Body of pancreas (tissue), 4 donors: ENCODE measurements at regions not wholly inside any gene's neighbourhood (a gene's known extent, or its start where the extent isn't known, plus 50 kb on each side); places are given as distances from the start of the nearest gene placed in this dataset.
"Not testable (repeated sequence)": the region's sequence is repeated elsewhere in the genome, so short reads cannot be mapped to it uniquely, and the experiment has no call there.

Source experiments
- ATAC-seq: fragments of 150-250 bp; one replicate; pipeline ENCODE4 v1.9.1; 2016
- DNase-seq, 4 donors: peaks; one replicate each; pipeline ENCODE4 v3.0.0-alpha.2; 2019
- H3K27ac ChIP-seq, 4 donors: fragments of 200-600 bp; sonication (generic); 1 replicate in 3 of 4; 2 replicates in 1 of 4; pipeline versions ENCODE4 v1.5.1 to v1.6.1; 2016 to 2019; ENCODE audit warnings: mild to moderate bottlenecking in 1 of 4, mixed read lengths in 1 of 4, moderate library complexity in 1 of 4
- H3K27me3 ChIP-seq, 2 donors: fragments of 200-600 bp; sonication (generic); one replicate each; pipeline ENCODE4 v1.6.0; 2016; ENCODE audit warnings: mild to moderate bottlenecking in 1 of 2
- H3K36me3 ChIP-seq, 2 donors: fragments of 200-600 bp; sonication (generic); replicated peaks in 1 of 2; 2 replicates each; pipeline ENCODE4 v1.5.1; 2016; ENCODE audit warnings: low read depth in 2 of 2; ENCODE audit not compliant: insufficient read depth in 1 of 2
- H3K4me1 ChIP-seq: fragments of 200-600 bp; sonication (generic); one replicate; pipeline ENCODE4 v1.6.0; 2016
- H3K4me3 ChIP-seq, 2 donors: fragments of 200-600 bp; sonication (generic); 1 replicate in 1 of 2; 2 replicates in 1 of 2; pipeline ENCODE4 v1.5.1; 2016 to 2019
- H3K9me3 ChIP-seq, 3 donors: fragments of 200-600 bp; sonication (generic); 1 replicate in 2 of 3; 2 replicates in 1 of 3; pipeline ENCODE4 v1.5.1; 2016
- CTCF ChIP-seq, 7 experiments: fragments of 450-650 bp in 4 of 7; fragments of 200-600 bp in 3 of 7; sonication (generic) in 3 of 7; IDR thresholded peaks; one replicate each; pipeline ENCODE4 v1.5.1; 2016 to 2019; ENCODE audit warnings: antibody characterized with exemption in 7 of 7
- POLR2A ChIP-seq, 3 donors: fragments of 450-650 bp; IDR thresholded peaks; one replicate each; pipeline ENCODE4 v1.6.1; 2016; ENCODE audit warnings: antibody characterized with exemption in 3 of 3, mild to moderate bottlenecking in 2 of 3
- WGBS, 2 donors: methylation state at CpG; one replicate each; pipeline ENCODE4 v1.1.5; 2017; 5-methylcytosine and 5-hydroxymethylcytosine counted together
- intact Hi-C: fragments of 100-400 bp; cut with DNase I; formaldehyde crosslinking; loops from one replicate; pipeline ENCODE4 v1.15.1; 2023

- H3K27ac ChIP-seq: peak overlapping the region; percentile 73 to 85 (median 78)
- no peaks in the 10 kb centered on the region for H3K36me3 ChIP-seq
- ATAC-seq (no peak), DNase-seq (no peak)
- TF ChIP-seq CTCF (IDR thresholded peaks at IDR 0.05) (no peak), POLR2A (IDR thresholded peaks at IDR 0.05) (no peak)
- no peak overlapping the region for H3K4me3 ChIP-seq
- intact Hi-C loops: no loop called here
- WGBS, 2 donors: 75 to 94% methylated on average over 3 of the region's 3 CpGs
- peaks cover 31% of the 10 kb centered on the region for H3K4me1 ChIP-seq
- H3K27me3 ChIP-seq: no peaks in the 10 kb centered on the region
- no peaks in the 10 kb centered on the region for H3K9me3 ChIP-seq
These were observed 96.0 kb upstream of the ERRFI1 start for GRCh38 chr1:8122160-8122476.

DNA sequence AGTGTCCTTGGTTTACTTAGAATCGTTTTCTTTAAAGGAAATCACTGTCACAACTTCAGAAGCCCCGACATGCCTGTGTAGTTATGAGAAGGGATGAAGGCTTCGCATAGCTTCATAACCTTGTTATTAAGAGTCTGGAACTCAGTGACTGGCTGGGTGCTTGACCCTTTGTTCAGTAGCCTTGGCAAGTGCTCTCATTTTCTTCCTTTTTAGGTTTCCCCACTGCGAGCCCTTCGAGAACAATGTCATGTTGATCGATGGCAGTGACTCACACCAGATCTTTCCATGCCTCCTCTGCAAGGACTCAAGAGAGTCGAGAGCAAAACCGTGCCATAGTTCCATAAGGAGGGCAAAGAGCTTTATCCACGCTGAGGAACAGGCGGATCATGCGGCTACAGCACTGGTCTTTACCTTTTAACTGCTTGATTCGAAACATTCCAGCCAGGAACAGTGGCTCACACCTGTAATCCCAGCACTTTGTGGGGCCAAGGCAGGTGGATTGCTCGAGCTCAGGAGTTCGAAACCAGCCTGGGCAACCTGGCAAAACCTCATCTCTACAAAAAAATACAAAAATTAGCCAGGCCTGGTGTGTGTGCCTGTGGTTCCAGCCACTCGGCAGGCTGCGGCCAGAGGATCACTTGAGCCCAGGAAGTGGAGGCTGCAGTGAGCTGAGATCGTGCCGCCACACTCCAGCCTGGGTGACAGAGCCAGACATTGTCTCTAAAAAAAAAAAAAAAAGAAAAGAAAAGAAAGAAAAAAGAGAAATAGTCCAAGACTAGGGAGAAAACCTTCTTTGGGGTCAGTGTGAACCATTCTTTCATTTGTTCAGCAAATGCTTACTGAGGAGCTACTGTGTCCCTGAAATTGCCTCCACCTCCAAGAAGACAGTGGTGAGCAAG, 95.4 kb upstream of the ERRFI1 start:
- intact Hi-C loops: no loop called here
- 50 to 55% methylated on average over 15 to 18 of the region's 18 CpGs for WGBS, 2 donors
- H3K36me3 ChIP-seq: no peaks in the 10 kb centered on the region

GRCh38 chr1:8120693-8121260, 94.7 kb upstream of the ERRFI1 start:
- peak; percentile 79 for ATAC-seq
- Histone ChIP-seq H3K4me3 (no peak overlapping the region), H3K36me3 (no peaks in the 10 kb centered on the region), H3K4me1 (peaks cover 40% of the 10 kb centered on the region), H3K9me3 (no peaks in the 10 kb centered on the region), H3K27me3 (no peaks in the 10 kb centered on the region), H3K27ac (peak overlapping the region; percentile 73 to 85 (median 78))
- TF ChIP-seq POLR2A (IDR thresholded peaks at IDR 0.05): no peak
- TF ChIP-seq CTCF (IDR thresholded peaks at IDR 0.05): no peak
- peak; percentile 33 to 57 (median 50) for DNase-seq
- intact Hi-C loops: no loop called here
- 9 to 10% methylated on average over 10 of the region's 10 CpGs for WGBS, 2 donors

More for the DNA sequence above, 95.4 kb upstream of the ERRFI1 start:
- Histone ChIP-seq H3K4me3 (no peak overlapping the region), H3K9me3 (no peaks in the 10 kb centered on the region), H3K27me3 (no peaks in the 10 kb centered on the region), H3K4me1 (peaks cover 37% of the 10 kb centered on the region), H3K27ac (peak overlapping the region; percentile 73 to 85 (median 78))
- peak; percentile 75 for ATAC-seq
- TF ChIP-seq POLR2A (IDR thresholded peaks at IDR 0.05) (peak in 2 of 3 donors; percentile 11 to 16), CTCF (IDR thresholded peaks at IDR 0.05) (no peak)
- DNase-seq: peak; percentile 51 to 84 (median 71)

DNA sequence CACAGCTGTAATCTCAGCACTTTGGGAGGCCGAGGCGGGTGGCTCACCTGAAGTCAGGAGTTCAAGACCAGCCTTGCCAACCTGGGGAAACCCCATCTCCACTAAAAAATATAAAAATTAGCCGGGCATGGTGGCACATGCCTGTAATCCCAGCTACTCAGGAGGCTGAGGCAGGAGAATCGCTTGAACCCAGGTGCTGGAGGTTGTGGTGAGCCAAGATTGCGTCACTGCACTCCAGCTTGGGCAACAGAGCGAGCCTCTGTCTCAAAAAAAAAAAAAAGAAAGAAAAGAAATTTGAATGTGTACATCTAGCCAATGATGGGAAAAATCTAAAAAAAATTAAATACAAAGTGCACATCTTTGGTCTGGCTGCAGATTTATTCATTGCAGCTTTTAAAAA, 92.6 kb upstream of the ERRFI1 start:
- intact Hi-C loops, DNase-seq, H3K4me3 ChIP-seq, H3K36me3 ChIP-seq, H3K9me3 ChIP-seq, ATAC-seq, H3K27me3 ChIP-seq: not testable (repeated sequence)
- H3K27ac ChIP-seq: peak overlapping the region in 1 of 4 donors; percentile 85
- WGBS, 2 donors: 85 to 91% methylated on average over 6 of the region's 6 CpGs
- H3K4me1 ChIP-seq: peaks cover 40% of the 10 kb centered on the region

DNA sequence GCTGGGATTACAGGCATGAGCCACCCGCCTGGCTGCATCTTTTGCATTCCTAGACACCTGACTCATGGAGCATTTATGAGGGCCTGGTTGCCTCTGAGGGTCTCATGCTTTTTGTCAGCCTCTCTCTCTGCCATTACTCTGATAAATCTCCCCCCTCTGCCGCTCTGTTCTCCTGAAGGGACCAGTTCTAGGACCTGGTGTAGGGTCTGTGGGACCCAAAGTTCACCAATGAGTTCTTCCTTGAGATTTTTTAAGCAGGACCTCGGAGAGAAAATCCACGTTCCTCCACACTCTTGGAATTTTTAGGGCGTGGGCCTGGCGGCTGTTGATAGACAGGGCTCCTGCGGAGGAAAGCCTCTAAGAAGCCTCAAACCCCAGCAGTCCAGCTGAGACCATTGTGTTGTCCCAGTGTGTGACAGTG, 91.9 kb upstream of the ERRFI1 start:
- Histone ChIP-seq H3K27ac (no peak overlapping the region), H3K27me3 (no peaks in the 10 kb centered on the region), H3K9me3 (no peaks in the 10 kb centered on the region), H3K4me1 (peaks cover 40% of the 10 kb centered on the region), H3K4me3 (no peak overlapping the region), H3K36me3 (no peaks in the 10 kb centered on the region)
- intact Hi-C loops: no loop called here
- DNase-seq (no peak), ATAC-seq (no peak)
- TF ChIP-seq CTCF (IDR thresholded peaks at IDR 0.05) (no peak), POLR2A (IDR thresholded peaks at IDR 0.05) (no peak)
- WGBS, 2 donors: 85 to 97% methylated on average over 4 to 7 of the region's 7 CpGs
